K562 (cell line): ENCODE measurements at regions not wholly inside any gene's neighbourhood (a gene's known extent, or its start where the extent isn't known, plus 50 kb on each side); places are given as distances from the start of the nearest gene placed in this dataset.

ENCODE experiments used
- CEBPZ ChIP-seq: fragments of 150-350 bp; IDR thresholded peaks from 2 replicates; pipeline ENCODE4 v1.6.1; 2014; ENCODE audit warnings: low read depth, mild to moderate bottlenecking, low read length, borderline replicate concordance
- CTCF ChIP-seq, 3 experiments: IDR thresholded peaks in 2 of 3; conservative IDR thresholded peaks in 1 of 3; 2 replicates each; pipeline ENCODE4 v1.5.1; 2011 to 2012; ENCODE audit warnings: low read length in 3 of 3, mild to moderate bottlenecking in 3 of 3, control low read depth in 2 of 3, improper control_type of control experiment in 1 of 3, inconsistent platforms in 1 of 3, low read depth in 1 of 3, mixed read lengths in 1 of 3, moderate library complexity in 1 of 3; ENCODE audit not compliant: insufficient read depth in 2 of 3
- MED1 ChIP-seq: sonication (generic); formaldehyde crosslinking; IDR thresholded peaks from 2 replicates; pipeline ENCODE4 v1.8.1; 2023; ENCODE audit warnings: missing genetic modification reagents, borderline replicate concordance
- MNT ChIP-seq, 2 experiments: fragments of 450-650 bp; conservative IDR thresholded peaks; 2 replicates each; pipeline ENCODE4 v1.6.1; 2017; ENCODE audit warnings: mild to moderate bottlenecking in 2 of 2, moderate library complexity in 2 of 2
- PHF8 ChIP-seq: fragments of 200-600 bp; sonication (generic); IDR thresholded peaks from 2 replicates; pipeline ENCODE4 v1.6.1; 2012; ENCODE audit warnings: mixed run types, mild to moderate bottlenecking, inconsistent platforms, low read length, moderate library complexity, borderline replicate concordance
- RAD21 ChIP-seq, 2 experiments: fragments of 250-450 bp in 1 of 2; fragments of 450-650 bp in 1 of 2; sonication (Bioruptor Pico) in 1 of 2; formaldehyde crosslinking in 1 of 2; IDR thresholded peaks in 1 of 2; conservative IDR thresholded peaks in 1 of 2; 2 replicates each; pipeline versions ENCODE4 v1.4.0 to v1.8.0; 2020 to 2022; ENCODE audit warnings: mild to moderate bottlenecking in 2 of 2, moderate library complexity in 1 of 2
- REST ChIP-seq, 2 experiments: fragments of 450-650 bp; formaldehyde crosslinking in 1 of 2; IDR thresholded peaks; 2 replicates each; pipeline versions ENCODE4 v1.4.0 to v1.6.1; 2014 to 2020; ENCODE audit warnings: mild to moderate bottlenecking in 2 of 2, borderline replicate concordance in 1 of 2, low read depth in 1 of 2
- SMAD1 ChIP-seq: fragments of 150-350 bp; IDR thresholded peaks from 2 replicates; pipeline ENCODE4 v1.6.1; 2014; ENCODE audit warnings: low read length, low read depth; ENCODE audit not compliant: partially characterized antibody
- TCF7 ChIP-seq: sonication (generic); IDR thresholded peaks from 2 replicates; pipeline ENCODE4 v1.6.1; 2016; ENCODE audit warnings: antibody characterized with exemption, borderline replicate concordance
- ZKSCAN3 ChIP-seq: fragments of 250-450 bp; sonication (Bioruptor Pico); IDR thresholded peaks from 2 replicates; pipeline ENCODE4 v1.4.0; 2020

- TF ChIP-seq CTCF (IDR thresholded peaks at IDR 0.05 in 2 of 3, conservative IDR thresholded peaks at IDR 0.05 in 1 of 3; ENCODE audit: insufficient read depth in 2 of 3, low read depth in 1 of 3, low read length in 3 of 3) (no peak), MNT (conservative IDR thresholded peaks at IDR 0.05) (no peak), SMAD1 (no peak), REST (IDR thresholded peaks at IDR 0.05; ENCODE audit: borderline replicate concordance) (no peak), REST (CRISPR knock-in tag; IDR thresholded peaks at IDR 0.05; ENCODE audit: low read depth) (no peak), MED1 (CRISPR knock-in tag) (no peak), TCF7 (no peak), RAD21 (CRISPR knock-in tag; conservative IDR thresholded peaks at IDR 0.05 in 1 of 2, IDR thresholded peaks at IDR 0.05 in 1 of 2) (no peak), PHF8 (no peak), CEBPZ (no peak), ZKSCAN3 (CRISPR knock-in tag) (no peak)
Observed at GRCh38 chr15:39403640-39404117, 177.2 kb upstream of the THBS1 start.
